ENCODE measurements at regions not wholly inside any gene's neighbourhood (a gene's known extent, or its start where the extent isn't known, plus 50 kb on each side); places are given as distances from the start of the nearest gene placed in this dataset.

GRCh38 chr2:105989070-105989469 lies 205.0 kb downstream of the UXS1 start:
- DNase-seq (ENCODE audit: low read depth), result no peak
- no peak overlapping the region for H3K4me3 ChIP-seq (replicated peaks; ENCODE audit: low read depth, low read length)
- TF ChIP-seq CTCF (IDR thresholded peaks at IDR 0.05; ENCODE audit: low read length, missing control alignments), result no peak

GRCh38 chr2:105977807-105978206 lies 216.3 kb downstream of the UXS1 start:
- no peak for TF ChIP-seq CTCF (IDR thresholded peaks at IDR 0.05; ENCODE audit: low read length, missing control alignments)
- H3K4me3 ChIP-seq (replicated peaks; ENCODE audit: low read depth, low read length), result no peak overlapping the region
- no peak for DNase-seq (ENCODE audit: low read depth)

GRCh38 chr2:105977212-105977611 lies 216.9 kb downstream of the UXS1 start:
- H3K4me3 ChIP-seq (replicated peaks; ENCODE audit: low read depth, low read length), result no peak overlapping the region
- DNase-seq (ENCODE audit: low read depth), result peak; percentile 66
- TF ChIP-seq CTCF (IDR thresholded peaks at IDR 0.05; ENCODE audit: low read length, missing control alignments), result no peak

GRCh38 chr2:105974812-105975211 lies 219.3 kb downstream of the UXS1 start:
- H3K4me3 ChIP-seq (replicated peaks; ENCODE audit: low read depth, low read length), result no peak overlapping the region
- DNase-seq (ENCODE audit: low read depth), result no peak
- no peak for TF ChIP-seq CTCF (IDR thresholded peaks at IDR 0.05; ENCODE audit: low read length, missing control alignments)

- no peak overlapping the region for H3K4me3 ChIP-seq (replicated peaks; ENCODE audit: low read depth, low read length)
- TF ChIP-seq CTCF (IDR thresholded peaks at IDR 0.05; ENCODE audit: low read length, missing control alignments), result no peak
- DNase-seq (ENCODE audit: low read depth), result no peak
Measured at GRCh38 chr2:105972927-105973326, 221.2 kb downstream of the UXS1 start.

- no peak overlapping the region for H3K4me3 ChIP-seq (replicated peaks; ENCODE audit: low read depth, low read length)
- no peak for DNase-seq (ENCODE audit: low read depth)
- no peak for TF ChIP-seq CTCF (IDR thresholded peaks at IDR 0.05; ENCODE audit: low read length, missing control alignments)
Measured at GRCh38 chr2:105972246-105972645, 221.9 kb downstream of the UXS1 start.

GRCh38 chr2:105969552-105969951 lies 224.5 kb downstream of the UXS1 start:
- H3K4me3 ChIP-seq (replicated peaks; ENCODE audit: low read depth, low read length), result no peak overlapping the region
- peak; percentile 7 for DNase-seq (ENCODE audit: low read depth)
- peak; percentile 13 for TF ChIP-seq CTCF (IDR thresholded peaks at IDR 0.05; ENCODE audit: low read length, missing control alignments)
